Hepatocyte (in vitro differentiated cells): ENCODE measurements at regions not wholly inside any gene's neighbourhood (a gene's known extent, or its start where the extent isn't known, plus 50 kb on each side); places are given as distances from the start of the nearest gene placed in this dataset.

Experiments used
- DNase-seq: peaks from one replicate; pipeline ENCODE4 v3.0.0-alpha.2; 2016; ENCODE audit warnings: low spot score
- H2AFZ ChIP-seq: fragments of 200-600 bp; sonication (generic); 2 replicates; pipeline ENCODE4 v1.6.0; 2016; ENCODE audit warnings: antibody characterized with exemption, mild to moderate bottlenecking
- H3K27ac ChIP-seq: fragments of 200-600 bp; sonication (generic); 2 replicates; pipeline ENCODE4 v1.5.1; 2016; ENCODE audit warnings: mild to moderate bottlenecking
- H3K27me3 ChIP-seq: fragments of 200-600 bp; sonication (generic); 2 replicates; pipeline ENCODE4 v1.6.1; 2016
- H3K36me3 ChIP-seq: fragments of 200-600 bp; sonication (generic); replicated peaks from 2 replicates; pipeline ENCODE4 v1.5.1; 2016; ENCODE audit warnings: low read depth; ENCODE audit not compliant: insufficient read depth
- H3K4me1 ChIP-seq: fragments of 200-600 bp; sonication (generic); 2 replicates; pipeline ENCODE4 v1.5.1; 2016; ENCODE audit warnings: mild to moderate bottlenecking, moderate library complexity; ENCODE audit not compliant: insufficient read depth
- H3K4me2 ChIP-seq: fragments of 200-600 bp; sonication (generic); 2 replicates; pipeline ENCODE4 v1.6.0; 2016
- H3K4me3 ChIP-seq: fragments of 200-600 bp; sonication (generic); 2 replicates; pipeline ENCODE4 v1.5.1; 2016; ENCODE audit warnings: mild to moderate bottlenecking
- H3K79me2 ChIP-seq: fragments of 200-600 bp; sonication (generic); 2 replicates; pipeline ENCODE4 v1.6.0; 2017; ENCODE audit warnings: mild to moderate bottlenecking
- H3K9me2 ChIP-seq: fragments of 200-600 bp; sonication (generic); replicated peaks from 2 replicates; pipeline ENCODE4 v1.6.0; 2017; ENCODE audit warnings: mild to moderate bottlenecking; ENCODE audit not compliant: insufficient read depth
- H3K9me3 ChIP-seq: fragments of 200-600 bp; sonication (generic); 2 replicates; pipeline ENCODE4 v1.5.1; 2016; ENCODE audit warnings: low read depth, mild to moderate bottlenecking
- H4K20me1 ChIP-seq: fragments of 200-600 bp; sonication (generic); 2 replicates; pipeline ENCODE4 v1.6.0; 2016; ENCODE audit warnings: mild to moderate bottlenecking; ENCODE audit not compliant: insufficient read depth, poor library complexity, severe bottlenecking
- CTCF ChIP-seq: fragments of 200-600 bp; sonication (generic); IDR thresholded peaks from 2 replicates; pipeline ENCODE4 v1.5.1; 2016; ENCODE audit warnings: antibody characterized with exemption, mild to moderate bottlenecking; ENCODE audit not compliant: poor library complexity
- EZH2 ChIP-seq: fragments of 200-600 bp; sonication (generic); IDR thresholded peaks from 2 replicates; pipeline ENCODE4 v1.6.1; 2016; ENCODE audit warnings: antibody characterized with exemption, mild to moderate bottlenecking, borderline replicate concordance
- EZH2phosphoT487 ChIP-seq: fragments of 200-600 bp; sonication (generic); IDR thresholded peaks from one replicate; pipeline ENCODE4 v1.6.1; 2018; ENCODE audit warnings: antibody characterized with exemption, mild to moderate bottlenecking, low read depth, moderate library complexity; ENCODE audit not compliant: unreplicated experiment, severe bottlenecking
- WGBS: methylation state at CpG from one replicate; pipeline ENCODE4 v1.1.6; 2016; ENCODE audit warnings: low lambda C conversion rate; ENCODE audit errors: missing lambda C conversion rate; 5-methylcytosine and 5-hydroxymethylcytosine counted together

GRCh38 chr2:21761361-21761760 lies 637.6 kb downstream of the TDRD15 start:
- WGBS, result 81% methylated on average over 2 of the region's 2 CpGs
- Histone ChIP-seq H3K4me2 (no peak overlapping the region), H3K27me3 (no peaks in the 10 kb centered on the region), H3K27ac (no peak overlapping the region), H4K20me1 (no peaks in the 10 kb centered on the region), H2AFZ (no peak overlapping the region), H3K4me3 (no peak overlapping the region), H3K9me3 (no peaks in the 10 kb centered on the region), H3K9me2 (no peaks in the 10 kb centered on the region), H3K79me2 (no peaks in the 10 kb centered on the region), H3K4me1 (no peaks in the 10 kb centered on the region), H3K36me3 (no peaks in the 10 kb centered on the region)
- DNase-seq, result no peak
- TF ChIP-seq EZH2phosphoT487 (no peak), EZH2 (no peak), CTCF (no peak)

- no peak overlapping the region for H3K4me2 ChIP-seq
- DNase-seq, result no peak
- no peak overlapping the region for H3K4me3 ChIP-seq
Measured at GRCh38 chr2:21763501-21763900, 639.7 kb downstream of the TDRD15 start.

GRCh38 chr2:21770787-21771186 lies 647.0 kb downstream of the TDRD15 start:
- H4K20me1 ChIP-seq, result no peaks in the 10 kb centered on the region

More at GRCh38 chr2:21763501-21763900, 639.7 kb downstream of the TDRD15 start:
- Histone ChIP-seq H2AFZ (no peak overlapping the region), H3K79me2 (no peaks in the 10 kb centered on the region), H3K27ac (no peak overlapping the region), H3K9me2 (no peaks in the 10 kb centered on the region), H3K9me3 (no peaks in the 10 kb centered on the region), H3K27me3 (no peaks in the 10 kb centered on the region), H3K36me3 (no peaks in the 10 kb centered on the region), H3K4me1 (no peaks in the 10 kb centered on the region), H4K20me1 (no peaks in the 10 kb centered on the region)
- TF ChIP-seq EZH2phosphoT487 (no peak), CTCF (no peak), EZH2 (no peak)

More at GRCh38 chr2:21770787-21771186, 647.0 kb downstream of the TDRD15 start:
- Histone ChIP-seq H3K79me2 (no peaks in the 10 kb centered on the region), H3K4me1 (no peaks in the 10 kb centered on the region), H3K36me3 (no peaks in the 10 kb centered on the region), H3K27me3 (no peaks in the 10 kb centered on the region), H3K4me2 (no peak overlapping the region), H3K4me3 (no peak overlapping the region), H2AFZ (no peak overlapping the region), H3K9me3 (no peaks in the 10 kb centered on the region), H3K27ac (no peak overlapping the region), H3K9me2 (no peaks in the 10 kb centered on the region)
- DNase-seq, result no peak
- WGBS, result 94% methylated on average over 1 of the region's 1 CpG
- TF ChIP-seq CTCF (no peak), EZH2 (no peak), EZH2phosphoT487 (no peak)
